ENCODE measurements at regions not wholly inside any gene's neighbourhood (a gene's known extent, or its start where the extent isn't known, plus 50 kb on each side); places are given as distances from the start of the nearest gene placed in this dataset.

GRCh38 chr20:51276296-51276695 is 253.4 kb upstream of the KCNG1 start:
- Histone ChIP-seq H3K27me3 (replicated peaks; ENCODE audit: insufficient read depth, low read length) (no peaks in the 10 kb centered on the region), H3K79me2 (ENCODE audit: low read length) (no peaks in the 10 kb centered on the region), H3F3A (ENCODE audit: insufficient read depth, low read length) (no peaks in the 10 kb centered on the region), H3K4me1 (ENCODE audit: low read length) (no peaks in the 10 kb centered on the region), H3K27ac (ENCODE audit: low read length) (no peak overlapping the region), H3K4me2 (ENCODE audit: low read depth, low read length) (no peak overlapping the region), H3K36me3 (replicated peaks; ENCODE audit: insufficient read depth, low read length) (no peaks in the 10 kb centered on the region), H3K9ac (ENCODE audit: low read length) (no peak overlapping the region), H3K4me3 (ENCODE audit: low read length) (no peak overlapping the region), H4K20me1 (ENCODE audit: insufficient read depth, low read length) (no peaks in the 10 kb centered on the region), H3K9me2 (replicated peaks; ENCODE audit: insufficient read depth, low read length) (no peaks in the 10 kb centered on the region), H2AFZ (ENCODE audit: low read length) (no peak overlapping the region), H3K9me3 (replicated peaks; ENCODE audit: insufficient read depth, low read length) (no peaks in the 10 kb centered on the region)
- TF ChIP-seq EZH2 (optimal IDR thresholded peaks at IDR 0.05; ENCODE audit: low read depth, low read length) (no peak), EZH2phosphoT487 (IDR thresholded peaks at IDR 0.05; ENCODE audit: low read length) (no peak), CTCF (IDR thresholded peaks at IDR 0.05; ENCODE audit: low read length) (no peak)
- DNase-seq: no peak

- H3K4me3 ChIP-seq (ENCODE audit: low read length): no peak overlapping the region
- no peak overlapping the region for H3K4me2 ChIP-seq (ENCODE audit: low read depth, low read length)
- no peaks in the 10 kb centered on the region for H4K20me1 ChIP-seq (ENCODE audit: insufficient read depth, low read length)
- no peaks in the 10 kb centered on the region for H3K27me3 ChIP-seq (replicated peaks; ENCODE audit: insufficient read depth, low read length)
- H3K79me2 ChIP-seq (ENCODE audit: low read length): no peaks in the 10 kb centered on the region
- H2AFZ ChIP-seq (ENCODE audit: low read length): no peak overlapping the region
- TF ChIP-seq CTCF (IDR thresholded peaks at IDR 0.05; ENCODE audit: low read length): no peak
- no peak for TF ChIP-seq EZH2phosphoT487 (IDR thresholded peaks at IDR 0.05; ENCODE audit: low read length)
- TF ChIP-seq EZH2 (optimal IDR thresholded peaks at IDR 0.05; ENCODE audit: low read depth, low read length): no peak
- no peak for DNase-seq
- no peaks in the 10 kb centered on the region for H3K9me3 ChIP-seq (replicated peaks; ENCODE audit: insufficient read depth, low read length)
- H3F3A ChIP-seq (ENCODE audit: insufficient read depth, low read length): no peaks in the 10 kb centered on the region
- no peaks in the 10 kb centered on the region for H3K9me2 ChIP-seq (replicated peaks; ENCODE audit: insufficient read depth, low read length)
- H3K4me1 ChIP-seq (ENCODE audit: low read length): no peaks in the 10 kb centered on the region
- no peak overlapping the region for H3K27ac ChIP-seq (ENCODE audit: low read length)
- H3K36me3 ChIP-seq (replicated peaks; ENCODE audit: insufficient read depth, low read length): no peaks in the 10 kb centered on the region
- no peak overlapping the region for H3K9ac ChIP-seq (ENCODE audit: low read length)
Measured at GRCh38 chr20:51275826-51276225, 252.9 kb upstream of the KCNG1 start.

GRCh38 chr20:51275181-51275580 is 252.3 kb upstream of the KCNG1 start:
- H3K9ac ChIP-seq (ENCODE audit: low read length): no peak overlapping the region
- no peaks in the 10 kb centered on the region for H3K27me3 ChIP-seq (replicated peaks; ENCODE audit: insufficient read depth, low read length)
- no peaks in the 10 kb centered on the region for H3K79me2 ChIP-seq (ENCODE audit: low read length)
- no peaks in the 10 kb centered on the region for H3K4me1 ChIP-seq (ENCODE audit: low read length)
- no peak overlapping the region for H3K4me3 ChIP-seq (ENCODE audit: low read length)
- H4K20me1 ChIP-seq (ENCODE audit: insufficient read depth, low read length): no peaks in the 10 kb centered on the region
- no peaks in the 10 kb centered on the region for H3K9me3 ChIP-seq (replicated peaks; ENCODE audit: insufficient read depth, low read length)
- H3K36me3 ChIP-seq (replicated peaks; ENCODE audit: insufficient read depth, low read length): no peaks in the 10 kb centered on the region
- H3K9me2 ChIP-seq (replicated peaks; ENCODE audit: insufficient read depth, low read length): no peaks in the 10 kb centered on the region
- H3K4me2 ChIP-seq (ENCODE audit: low read depth, low read length): no peak overlapping the region
- no peak overlapping the region for H2AFZ ChIP-seq (ENCODE audit: low read length)
- no peak overlapping the region for H3K27ac ChIP-seq (ENCODE audit: low read length)
- TF ChIP-seq EZH2phosphoT487 (IDR thresholded peaks at IDR 0.05; ENCODE audit: low read length) (no peak), CTCF (IDR thresholded peaks at IDR 0.05; ENCODE audit: low read length) (no peak), EZH2 (optimal IDR thresholded peaks at IDR 0.05; ENCODE audit: low read depth, low read length) (no peak)
- no peak for DNase-seq
- no peaks in the 10 kb centered on the region for H3F3A ChIP-seq (ENCODE audit: insufficient read depth, low read length)
